ENCODE measurements at regions not wholly inside any gene's neighbourhood (a gene's known extent, or its start where the extent isn't known, plus 50 kb on each side); places are given as distances from the start of the nearest gene placed in this dataset.

DNA sequence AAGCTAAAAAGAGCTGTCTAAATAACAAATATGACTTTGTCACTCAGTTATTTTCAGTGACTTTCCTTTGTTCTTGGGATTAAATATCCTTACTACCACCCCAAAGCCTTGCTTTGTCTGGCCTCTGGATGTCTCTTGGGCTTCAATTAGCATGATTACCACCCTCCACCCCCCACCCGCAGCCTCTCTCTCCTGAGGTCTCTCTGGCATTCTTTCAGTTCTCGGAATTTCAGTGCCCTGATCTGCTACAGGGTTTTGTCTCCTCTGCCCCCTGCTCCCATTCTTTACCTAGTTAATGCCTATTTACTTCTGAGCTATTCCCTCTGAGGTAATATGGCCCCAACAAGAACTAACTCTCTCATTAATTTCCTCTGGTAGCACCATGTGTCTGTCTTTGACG, 376.4 kb downstream of the DEPDC1B start:
- TF ChIP-seq, protein P1, sequence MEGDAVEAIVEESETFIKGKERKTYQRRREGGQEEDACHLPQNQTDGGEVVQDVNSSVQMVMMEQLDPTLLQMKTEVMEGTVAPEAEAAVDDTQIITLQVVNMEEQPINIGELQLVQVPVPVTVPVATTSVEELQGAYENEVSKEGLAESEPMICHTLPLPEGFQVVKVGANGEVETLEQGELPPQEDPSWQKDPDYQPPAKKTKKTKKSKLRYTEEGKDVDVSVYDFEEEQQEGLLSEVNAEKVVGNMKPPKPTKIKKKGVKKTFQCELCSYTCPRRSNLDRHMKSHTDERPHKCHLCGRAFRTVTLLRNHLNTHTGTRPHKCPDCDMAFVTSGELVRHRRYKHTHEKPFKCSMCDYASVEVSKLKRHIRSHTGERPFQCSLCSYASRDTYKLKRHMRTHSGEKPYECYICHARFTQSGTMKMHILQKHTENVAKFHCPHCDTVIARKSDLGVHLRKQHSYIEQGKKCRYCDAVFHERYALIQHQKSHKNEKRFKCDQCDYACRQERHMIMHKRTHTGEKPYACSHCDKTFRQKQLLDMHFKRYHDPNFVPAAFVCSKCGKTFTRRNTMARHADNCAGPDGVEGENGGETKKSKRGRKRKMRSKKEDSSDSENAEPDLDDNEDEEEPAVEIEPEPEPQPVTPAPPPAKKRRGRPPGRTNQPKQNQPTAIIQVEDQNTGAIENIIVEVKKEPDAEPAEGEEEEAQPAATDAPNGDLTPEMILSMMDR (IDR thresholded peaks at IDR 0.05), result no peak
- no peak for TF ChIP-seq POLR2A (IDR thresholded peaks at IDR 0.05)

Data from suprapubic skin (tissue), 3 donors.